GM12878 (cell line): ENCODE measurements at regions not wholly inside any gene's neighbourhood (a gene's known extent, or its start where the extent isn't known, plus 50 kb on each side); places are given as distances from the start of the nearest gene placed in this dataset.

Experiments used
- ATAC-seq: fragments of 200-7000 bp; cut with Tn5 transposase; 3 replicates; pipeline ENCODE4 v1.9.1; 2020; ENCODE audit warnings: mild to moderate bottlenecking, moderate library complexity
- BruUV-seq: library from RNA; stranded (reverse); fragments of 400-500 nt; replicated peaks from 2 replicates; lab custom pipeline; 2021; lab: Mats Ljungman, UMichigan
- CTCF ChIA-PET: fragments of 300-600 bp; sonication (Branson Sonifier 250); formaldehyde crosslinking; extraction: SDS; loops from one replicate; lab custom pipeline; 2021; ENCODE audit warnings: inconsistent platforms; lab: Yijun Ruan, JAX
- POLR2A ChIA-PET: fragments of 350-600 bp; formaldehyde crosslinking; extraction: SDS; loops from one replicate; lab custom pipeline; 2021; ENCODE audit warnings: inconsistent platforms; lab: Charles Lee
- RAD21 ChIA-PET: fragments of 300-600 bp; sonication (Branson Sonifier 250); formaldehyde crosslinking; loops from one replicate; lab custom pipeline; 2023; ENCODE audit warnings: antibody characterized with exemption; ENCODE audit not compliant: unreplicated experiment; lab: Charles Lee
- SMC1A ChIA-PET: fragments of 300-600 bp; sonication (Branson Sonifier 250); formaldehyde crosslinking; loops from one replicate; lab custom pipeline; 2023; ENCODE audit not compliant: unreplicated experiment, uncharacterized antibody; lab: Charles Lee
- DNase-seq: peaks from one replicate; pipeline ENCODE4 v3.0.0-alpha.2; 2011; ENCODE audit warnings: low read depth, low spot score
- FAIRE-seq: peaks from 3 replicates; lab custom pipeline; 2011; peaks lifted over from hg19 to GRCh38; lab: Jason Lieb, UNC
- H2AFZ ChIP-seq: 2 replicates; pipeline ENCODE4 v1.6.0; 2011; ENCODE audit warnings: low read depth, low read length, control low read depth; ENCODE audit not compliant: control insufficient read depth
- H3K27ac ChIP-seq: 2 replicates; pipeline ENCODE4 v1.5.1; 2011; ENCODE audit warnings: control low read depth; ENCODE audit not compliant: control insufficient read depth, insufficient read depth
- H3K27me3 ChIP-seq, 2 experiments: replicated peaks in 1 of 2; 2 replicates each; pipeline versions ENCODE4 v1.6.0 to v1.6.1; 2011; ENCODE audit warnings: low read length in 1 of 2; ENCODE audit not compliant: control insufficient read depth in 2 of 2, insufficient read depth in 2 of 2
- H3K36me3 ChIP-seq, 2 experiments: 2 replicates each; pipeline ENCODE4 v1.5.1; 2011; ENCODE audit warnings: low read length in 1 of 2; ENCODE audit not compliant: control insufficient read depth in 2 of 2, insufficient read depth in 2 of 2
- H3K4me1 ChIP-seq: 2 replicates; pipeline ENCODE4 v1.6.1; 2011; ENCODE audit warnings: mild to moderate bottlenecking, low read length, moderate library complexity, mixed read lengths; ENCODE audit not compliant: control insufficient read depth, insufficient read depth
- H3K4me2 ChIP-seq: 2 replicates; pipeline ENCODE4 v1.6.0; 2011; ENCODE audit warnings: control low read depth; ENCODE audit not compliant: control insufficient read depth, insufficient read depth
- H3K4me3 ChIP-seq: fragments of 200-600 bp; sonication (generic); 2 replicates; pipeline ENCODE4 v1.5.1; 2016
- H3K79me2 ChIP-seq: 2 replicates; pipeline ENCODE4 v1.6.0; 2011; ENCODE audit warnings: low read length; ENCODE audit not compliant: control insufficient read depth, insufficient read depth
- H3K9ac ChIP-seq: 2 replicates; pipeline ENCODE4 v1.8.0; 2011; ENCODE audit warnings: low read length, control low read depth, mixed read lengths; ENCODE audit not compliant: control insufficient read depth, insufficient read depth
- H3K9me3 ChIP-seq: replicated peaks from 3 replicates; pipeline ENCODE4 v1.5.1; 2011; ENCODE audit warnings: mild to moderate bottlenecking, low read length; ENCODE audit not compliant: control insufficient read depth, insufficient read depth
- H4K20me1 ChIP-seq: 2 replicates; pipeline ENCODE4 v1.6.0; 2011; ENCODE audit not compliant: control insufficient read depth, insufficient read depth
- DPF2 ChIP-seq: fragments of 450-650 bp; IDR thresholded peaks from 2 replicates; pipeline ENCODE4 v1.6.1; 2017; ENCODE audit warnings: mild to moderate bottlenecking
- EP300 ChIP-seq, 2 experiments: fragments of 150-350 bp in 1 of 2; IDR thresholded peaks; 2 replicates each; pipeline ENCODE4 v1.6.1; 2011 to 2012; ENCODE audit warnings: low read depth in 2 of 2, low read length in 2 of 2, borderline replicate concordance in 1 of 2, improper control_type of control experiment in 1 of 2, inconsistent platforms in 1 of 2; ENCODE audit not compliant: control insufficient read depth in 1 of 2
- HDGF ChIP-seq: fragments of 450-650 bp; IDR thresholded peaks from 2 replicates; pipeline ENCODE4 v1.6.1; 2016; ENCODE audit warnings: antibody characterized with exemption
- JUND ChIP-seq: IDR thresholded peaks from 2 replicates; pipeline ENCODE4 v1.6.1; 2012; ENCODE audit warnings: low read depth, mild to moderate bottlenecking, low read length, improper control_type of control experiment, moderate library complexity
- KDM1A ChIP-seq: fragments of 200-600 bp; sonication (generic); IDR thresholded peaks from 2 replicates; pipeline ENCODE4 v1.6.1; 2016; ENCODE audit warnings: borderline replicate concordance
- PAX8 ChIP-seq: fragments of 450-650 bp; IDR thresholded peaks from 2 replicates; pipeline ENCODE4 v1.6.1; 2017; ENCODE audit warnings: mild to moderate bottlenecking, moderate library complexity
- REST ChIP-seq: IDR thresholded peaks from 2 replicates; pipeline ENCODE4 v1.6.1; 2012; ENCODE audit warnings: mild to moderate bottlenecking, low read depth, low read length
- TCF12 ChIP-seq: IDR thresholded peaks from 2 replicates; pipeline ENCODE4 v1.6.1; 2011; ENCODE audit warnings: low read depth, mild to moderate bottlenecking, low read length
- TCF7 ChIP-seq: IDR thresholded peaks from 2 replicates; pipeline ENCODE4 v1.6.1; 2014; ENCODE audit warnings: antibody characterized with exemption, borderline replicate concordance
- WGBS: methylation state at CpG from one replicate; pipeline ENCODE4 v1.1.6; 2016; ENCODE audit warnings: low lambda C conversion rate; ENCODE audit not compliant: insufficient replicate concordance, insufficient coverage; ENCODE audit errors: missing lambda C conversion rate; 5-methylcytosine and 5-hydroxymethylcytosine counted together
- in situ Hi-C: fragments of 300-500 bp; cut with MboI; formaldehyde crosslinking; loops from 9 replicates; pipeline ENCODE4 v1.14.3; 2018; ENCODE audit warnings: mixed read lengths
- intact Hi-C: fragments of 100-400 bp; cut with micrococcal nuclease; formaldehyde crosslinking; loops from one replicate; pipeline ENCODE4 v1.14.2; 2022; ENCODE audit not compliant: unreplicated experiment
- TF ChIP-seq, protein P1 (sequence below): fragments of 450-650 bp; IDR thresholded peaks from 2 replicates; pipeline ENCODE4 v1.6.1; 2017; ENCODE audit warnings: mild to moderate bottlenecking, low read depth, inconsistent platforms; ENCODE audit not compliant: poor library complexity, severe bottlenecking

GRCh38 chr11:87819151-87819550, 356.1 kb downstream of the RAB38 start:
- H3K4me1 ChIP-seq = no peaks in the 10 kb centered on the region
- H3K4me2 ChIP-seq = no peak overlapping the region
- WGBS = 0% methylated on average over 1 of the region's 1 CpG
- ChIA-PET CTCF (no interaction called here), SMC1A (interaction anchor here (1.3 kb wide), 1 partner anchor 10 kb away, joined by 3 read pairs; no protein-coding TSS in a partner anchor), RAD21 (no interaction called here), POLR2A (no interaction called here)
- in situ Hi-C loops (no loop called here), intact Hi-C loops (no loop called here)
- DNase-seq = no peak
- H3K9ac ChIP-seq = no peak overlapping the region
- no peaks in the 10 kb centered on the region for H4K20me1 ChIP-seq
- no peak for FAIRE-seq
- no peaks in the 10 kb centered on the region for H3K9me3 ChIP-seq
- no peak for TF ChIP-seq JUND
- TF ChIP-seq DPF2 = no peak
- TF ChIP-seq HDGF = no peak
- no peak for TF ChIP-seq EP300 (IDR thresholded peaks at IDR 0.05; ENCODE audit: borderline replicate concordance in 1 of 2, control insufficient read depth in 1 of 2, low read depth in 2 of 2, low read length in 2 of 2)
- TF ChIP-seq, protein P1, sequence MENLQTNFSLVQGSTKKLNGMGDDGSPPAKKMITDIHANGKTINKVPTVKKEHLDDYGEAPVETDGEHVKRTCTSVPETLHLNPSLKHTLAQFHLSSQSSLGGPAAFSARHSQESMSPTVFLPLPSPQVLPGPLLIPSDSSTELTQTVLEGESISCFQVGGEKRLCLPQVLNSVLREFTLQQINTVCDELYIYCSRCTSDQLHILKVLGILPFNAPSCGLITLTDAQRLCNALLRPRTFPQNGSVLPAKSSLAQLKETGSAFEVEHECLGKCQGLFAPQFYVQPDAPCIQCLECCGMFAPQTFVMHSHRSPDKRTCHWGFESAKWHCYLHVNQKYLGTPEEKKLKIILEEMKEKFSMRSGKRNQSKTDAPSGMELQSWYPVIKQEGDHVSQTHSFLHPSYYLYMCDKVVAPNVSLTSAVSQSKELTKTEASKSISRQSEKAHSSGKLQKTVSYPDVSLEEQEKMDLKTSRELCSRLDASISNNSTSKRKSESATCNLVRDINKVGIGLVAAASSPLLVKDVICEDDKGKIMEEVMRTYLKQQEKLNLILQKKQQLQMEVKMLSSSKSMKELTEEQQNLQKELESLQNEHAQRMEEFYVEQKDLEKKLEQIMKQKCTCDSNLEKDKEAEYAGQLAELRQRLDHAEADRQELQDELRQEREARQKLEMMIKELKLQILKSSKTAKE = no peak
- TF ChIP-seq PAX8 = no peak
- no peak for TF ChIP-seq KDM1A
- TF ChIP-seq TCF12 = no peak
- no peak for TF ChIP-seq REST
- TF ChIP-seq TCF7 = no peak
- no peaks in the 10 kb centered on the region for H3K79me2 ChIP-seq
- H3K27ac ChIP-seq = no peak overlapping the region
- H3K27me3 ChIP-seq = no peaks in the 10 kb centered on the region; a peak in 1 of 4 replicates
- no TSS peak for BruUV-seq
- no peaks in the 10 kb centered on the region for H3K36me3 ChIP-seq
- H3K4me3 ChIP-seq = no peak overlapping the region
- ATAC-seq = no peak
- no peak overlapping the region for H2AFZ ChIP-seq
